WERI-Rb-1 (cell line): ENCODE measurements at regions not wholly inside any gene's neighbourhood (a gene's known extent, or its start where the extent isn't known, plus 50 kb on each side); places are given as distances from the start of the nearest gene placed in this dataset.
"Not testable (repeated sequence)": the region's sequence is repeated elsewhere in the genome, so short reads cannot be mapped to it uniquely, and the experiment has no call there.

Experiments
- DNase-seq: peaks from one replicate; pipeline ENCODE4 v3.0.0-alpha.2; 2020
- H3K27ac ChIP-seq: fragments of 250-450 bp; sonication (Bioruptor Pico); 2 replicates; pipeline ENCODE4 v1.5.1; 2020; ENCODE audit warnings: mild to moderate bottlenecking, moderate library complexity
- H3K27me3 ChIP-seq: fragments of 250-450 bp; sonication (Bioruptor Pico); 2 replicates; pipeline ENCODE4 v1.5.1; 2021; ENCODE audit warnings: mild to moderate bottlenecking, low read depth, moderate library complexity; ENCODE audit not compliant: insufficient read depth, severe bottlenecking
- H3K36me3 ChIP-seq: fragments of 250-450 bp; sonication (Bioruptor Pico); 2 replicates; pipeline ENCODE4 v1.5.1; 2020; ENCODE audit warnings: mild to moderate bottlenecking, moderate library complexity
- H3K4me3 ChIP-seq: 2 replicates; pipeline ENCODE4 v1.5.1; 2011; ENCODE audit warnings: low read depth, mild to moderate bottlenecking, control low read depth, low read length
- H3K9me3 ChIP-seq: fragments of 250-450 bp; sonication (Bioruptor Pico); 2 replicates; pipeline ENCODE4 v1.5.1; 2021; ENCODE audit warnings: mild to moderate bottlenecking, moderate library complexity; ENCODE audit not compliant: severe bottlenecking
- CTCF ChIP-seq: IDR thresholded peaks from 2 replicates; pipeline ENCODE4 v1.5.1; 2011; ENCODE audit warnings: low read depth, mild to moderate bottlenecking, control low read depth, inconsistent platforms, low read length

GRCh38 chr9:78143281-78144007 is 92.4 kb upstream of the CEP78 start:
- no peak for TF ChIP-seq CTCF
- H3K27ac ChIP-seq: no peak overlapping the region

GRCh38 chr9:78142264-78142663 is 93.6 kb upstream of the CEP78 start:
- H3K4me3 ChIP-seq, H3K9me3 ChIP-seq, DNase-seq, H3K27ac ChIP-seq, H3K36me3 ChIP-seq, H3K27me3 ChIP-seq: not testable (repeated sequence)

More at GRCh38 chr9:78143281-78144007, 92.4 kb upstream of the CEP78 start:
- Histone ChIP-seq H3K36me3 (no peaks in the 10 kb centered on the region), H3K27me3 (no peaks in the 10 kb centered on the region), H3K9me3 (no peaks in the 10 kb centered on the region), H3K4me3 (no peak overlapping the region)
- no peak for DNase-seq

GRCh38 chr9:78133751-78134150 is 102.1 kb upstream of the CEP78 start:
- no peaks in the 10 kb centered on the region for H3K36me3 ChIP-seq
- no peak overlapping the region for H3K4me3 ChIP-seq

GRCh38 chr9:78132701-78133058 is 101.1 kb upstream of the GNAQ start:
- no peak for TF ChIP-seq CTCF
- no peak for DNase-seq
- no peak overlapping the region for H3K27ac ChIP-seq
- H3K4me3 ChIP-seq: no peak overlapping the region
- H3K36me3 ChIP-seq: no peaks in the 10 kb centered on the region
- H3K27me3 ChIP-seq: no peaks in the 10 kb centered on the region
- H3K9me3 ChIP-seq: no peaks in the 10 kb centered on the region

More at GRCh38 chr9:78133751-78134150, 102.1 kb upstream of the CEP78 start:
- no peak for TF ChIP-seq CTCF
- H3K27me3 ChIP-seq: no peaks in the 10 kb centered on the region
- DNase-seq: no peak
- H3K27ac ChIP-seq: no peak overlapping the region
- no peaks in the 10 kb centered on the region for H3K9me3 ChIP-seq

- Histone ChIP-seq H3K36me3 (no peaks in the 10 kb centered on the region), H3K4me3 (no peak overlapping the region), H3K27ac (no peak overlapping the region), H3K27me3 (no peaks in the 10 kb centered on the region), H3K9me3 (no peaks in the 10 kb centered on the region)
- TF ChIP-seq CTCF: no peak
- DNase-seq: peak; percentile 39
Measured at GRCh38 chr9:78131969-78132700, 100.5 kb upstream of the GNAQ start.

GRCh38 chr9:78130853-78131252 is 99.2 kb upstream of the GNAQ start:
- Histone ChIP-seq H3K27me3 (no peaks in the 10 kb centered on the region), H3K9me3 (no peaks in the 10 kb centered on the region), H3K4me3 (no peak overlapping the region), H3K27ac (no peak overlapping the region), H3K36me3 (no peaks in the 10 kb centered on the region)
- DNase-seq: no peak
- TF ChIP-seq CTCF: no peak
